Fibroblast of villous mesenchyme (primary cell): ENCODE measurements at regions not wholly inside any gene's neighbourhood (a gene's known extent, or its start where the extent isn't known, plus 50 kb on each side); places are given as distances from the start of the nearest gene placed in this dataset.

Experiments
- DNase-seq: peaks from one replicate; pipeline ENCODE4 v3.0.0-alpha.2; 2010; ENCODE audit warnings: low read depth
- H3K4me3 ChIP-seq: 2 replicates; pipeline ENCODE4 v1.5.1; 2011; ENCODE audit warnings: low read depth, mild to moderate bottlenecking, low read length
- CTCF ChIP-seq: IDR thresholded peaks from 2 replicates; pipeline ENCODE4 v1.5.1; 2012; ENCODE audit warnings: low read depth, mild to moderate bottlenecking, low read length; ENCODE audit not compliant: insufficient read depth

- DNase-seq, result no peak
- no peak overlapping the region for H3K4me3 ChIP-seq
- no peak for TF ChIP-seq CTCF
These were observed 141.6 kb downstream of the MIS18A start for GRCh38 chr21:32137266-32137665.

GRCh38 chr21:32136546-32136945 is 142.3 kb downstream of the MIS18A start:
- TF ChIP-seq CTCF, result no peak
- no peak for DNase-seq

GRCh38 chr21:32135401-32136363 is 143.2 kb downstream of the MIS18A start:
- TF ChIP-seq CTCF, result no peak
- DNase-seq, result no peak
- H3K4me3 ChIP-seq, result no peak overlapping the region

More at GRCh38 chr21:32136546-32136945, 142.3 kb downstream of the MIS18A start:
- H3K4me3 ChIP-seq, result no peak overlapping the region

- no peak overlapping the region for H3K4me3 ChIP-seq
- DNase-seq, result no peak
- TF ChIP-seq CTCF, result no peak
These were observed 144.3 kb downstream of the MIS18A start for GRCh38 chr21:32134441-32135130.

GRCh38 chr21:32132881-32133280 is 146.0 kb downstream of the MIS18A start:
- no peak for TF ChIP-seq CTCF
- no peak for DNase-seq
- no peak overlapping the region for H3K4me3 ChIP-seq

- DNase-seq, result no peak
- no peak overlapping the region for H3K4me3 ChIP-seq
- TF ChIP-seq CTCF, result no peak
These were observed 146.4 kb downstream of the MIS18A start for GRCh38 chr21:32132409-32132808.
